ENCODE measurements at regions not wholly inside any gene's neighbourhood (a gene's known extent, or its start where the extent isn't known, plus 50 kb on each side); places are given as distances from the start of the nearest gene placed in this dataset.

GRCh38 chr22:34847072-34847471, 218.9 kb upstream of the ISX start:
- DNase-seq = no peak

- DNase-seq = no peak
Measured at GRCh38 chr22:34849965-34850364, 216.0 kb upstream of the ISX start.

- no peak for DNase-seq
Measured at GRCh38 chr22:34851918-34852662, 213.9 kb upstream of the ISX start.

GRCh38 chr22:34855471-34855870, 210.5 kb upstream of the ISX start:
- DNase-seq = no peak

GRCh38 chr22:34858066-34858465, 207.9 kb upstream of the ISX start:
- no peak for DNase-seq

- DNase-seq = no peak
Measured at GRCh38 chr22:34861787-34862186, 204.2 kb upstream of the ISX start.

- no peak for DNase-seq
Measured at GRCh38 chr22:34866081-34866480, 199.9 kb upstream of the ISX start.

GRCh38 chr22:34866495-34867131, 199.3 kb upstream of the ISX start:
- DNase-seq = no peak

- DNase-seq = no peak
Measured at GRCh38 chr22:34877506-34877905, 188.5 kb upstream of the ISX start.

GRCh38 chr22:34878171-34878570, 187.8 kb upstream of the ISX start:
- DNase-seq = no peak

- no peak for DNase-seq
Measured at GRCh38 chr22:34879001-34879400, 187.0 kb upstream of the ISX start.

- no peak for DNase-seq
Measured at GRCh38 chr22:34880662-34881061, 185.3 kb upstream of the ISX start.

- DNase-seq = no peak
Measured at GRCh38 chr22:34881453-34881852, 184.5 kb upstream of the ISX start.

- DNase-seq = no peak
Measured at GRCh38 chr22:34885852-34886251, 180.1 kb upstream of the ISX start.

GRCh38 chr22:34886391-34886790, 179.6 kb upstream of the ISX start:
- no peak for DNase-seq

GRCh38 chr22:34886812-34887211, 179.1 kb upstream of the ISX start:
- no peak for DNase-seq

GRCh38 chr22:34897126-34897525, 168.8 kb upstream of the ISX start:
- no peak for DNase-seq

- DNase-seq = no peak
Measured at GRCh38 chr22:34902335-34902734, 163.6 kb upstream of the ISX start.

- DNase-seq = no peak
Measured at GRCh38 chr22:34903416-34903815, 162.5 kb upstream of the ISX start.

- no peak for DNase-seq
Measured at GRCh38 chr22:34904486-34904885, 161.5 kb upstream of the ISX start.

GRCh38 chr22:34913826-34914225, 152.1 kb upstream of the ISX start:
- DNase-seq = no peak

GRCh38 chr22:34914846-34915245, 151.1 kb upstream of the ISX start:
- DNase-seq = no peak

GRCh38 chr22:34917239-34917638, 148.7 kb upstream of the ISX start:
- DNase-seq = no peak

GRCh38 chr22:34931026-34931425, 134.9 kb upstream of the ISX start:
- DNase-seq = no peak

- no peak for DNase-seq
Measured at GRCh38 chr22:34934261-34934660, 131.7 kb upstream of the ISX start.

Data from NCI-H2171 treated with DMSO at 0.1 percent for 48 hours (cell line).